PC-3 (cell line): ENCODE measurements at regions not wholly inside any gene's neighbourhood (a gene's known extent, or its start where the extent isn't known, plus 50 kb on each side); places are given as distances from the start of the nearest gene placed in this dataset.

ENCODE experiments used
- EZH2 ChIP-seq: fragments of 300-600 bp; sonication (generic); IDR thresholded peaks from one replicate; pipeline ENCODE4 v1.6.1; 2017; ENCODE audit warnings: antibody characterized with exemption, mild to moderate bottlenecking, low read length; ENCODE audit not compliant: unreplicated experiment
- EZH2phosphoT487 ChIP-seq: fragments of 300-600 bp; sonication (generic); IDR thresholded peaks from 2 replicates; pipeline ENCODE4 v1.6.1; 2018; ENCODE audit warnings: mild to moderate bottlenecking, antibody characterized with exemption, low read length, borderline replicate concordance
- TF ChIP-seq, protein P1 (sequence below): fragments of 300-600 bp; sonication (generic); conservative IDR thresholded peaks from 2 replicates; pipeline ENCODE4 v1.5.1; 2017; ENCODE audit warnings: antibody characterized with exemption, low read depth, mild to moderate bottlenecking, low read length

GRCh38 chr2:841036-841435 is 109.6 kb upstream of the SNTG2 start:
- TF ChIP-seq, protein P1, sequence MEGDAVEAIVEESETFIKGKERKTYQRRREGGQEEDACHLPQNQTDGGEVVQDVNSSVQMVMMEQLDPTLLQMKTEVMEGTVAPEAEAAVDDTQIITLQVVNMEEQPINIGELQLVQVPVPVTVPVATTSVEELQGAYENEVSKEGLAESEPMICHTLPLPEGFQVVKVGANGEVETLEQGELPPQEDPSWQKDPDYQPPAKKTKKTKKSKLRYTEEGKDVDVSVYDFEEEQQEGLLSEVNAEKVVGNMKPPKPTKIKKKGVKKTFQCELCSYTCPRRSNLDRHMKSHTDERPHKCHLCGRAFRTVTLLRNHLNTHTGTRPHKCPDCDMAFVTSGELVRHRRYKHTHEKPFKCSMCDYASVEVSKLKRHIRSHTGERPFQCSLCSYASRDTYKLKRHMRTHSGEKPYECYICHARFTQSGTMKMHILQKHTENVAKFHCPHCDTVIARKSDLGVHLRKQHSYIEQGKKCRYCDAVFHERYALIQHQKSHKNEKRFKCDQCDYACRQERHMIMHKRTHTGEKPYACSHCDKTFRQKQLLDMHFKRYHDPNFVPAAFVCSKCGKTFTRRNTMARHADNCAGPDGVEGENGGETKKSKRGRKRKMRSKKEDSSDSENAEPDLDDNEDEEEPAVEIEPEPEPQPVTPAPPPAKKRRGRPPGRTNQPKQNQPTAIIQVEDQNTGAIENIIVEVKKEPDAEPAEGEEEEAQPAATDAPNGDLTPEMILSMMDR = no peak
- TF ChIP-seq EZH2 = no peak
- no peak for TF ChIP-seq EZH2phosphoT487
